Femur (tissue), 1 donor: ENCODE measurements at regions not wholly inside any gene's neighbourhood (a gene's known extent, or its start where the extent isn't known, plus 50 kb on each side); places are given as distances from the start of the nearest gene placed in this dataset.
"Not testable (repeated sequence)": the region's sequence is repeated elsewhere in the genome, so short reads cannot be mapped to it uniquely, and the experiment has no call there.

Experiments used
- DNase-seq: peaks from one replicate; pipeline ENCODE4 v3.0.0-alpha.2; 2017

DNA sequence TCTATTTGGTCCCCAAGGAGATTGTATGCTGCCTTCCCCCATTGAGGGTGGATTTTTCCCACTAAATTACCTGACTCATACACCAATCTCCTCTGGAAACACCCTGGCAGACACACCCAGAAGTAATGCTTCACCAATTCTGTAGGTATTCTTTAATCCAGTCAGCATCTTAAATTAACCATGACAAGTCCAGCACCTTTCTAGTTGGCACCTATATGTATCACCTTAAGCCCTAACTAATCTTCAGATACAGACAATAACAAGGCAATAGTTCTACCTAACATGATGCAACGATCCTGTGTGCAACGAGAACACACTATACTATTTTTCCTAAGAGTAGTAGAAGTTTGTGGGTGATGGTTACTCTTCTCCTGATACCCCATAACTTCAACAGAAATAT lies 473.3 kb upstream of the NPAP1 start:
- not testable (repeated sequence) for DNase-seq

DNA sequence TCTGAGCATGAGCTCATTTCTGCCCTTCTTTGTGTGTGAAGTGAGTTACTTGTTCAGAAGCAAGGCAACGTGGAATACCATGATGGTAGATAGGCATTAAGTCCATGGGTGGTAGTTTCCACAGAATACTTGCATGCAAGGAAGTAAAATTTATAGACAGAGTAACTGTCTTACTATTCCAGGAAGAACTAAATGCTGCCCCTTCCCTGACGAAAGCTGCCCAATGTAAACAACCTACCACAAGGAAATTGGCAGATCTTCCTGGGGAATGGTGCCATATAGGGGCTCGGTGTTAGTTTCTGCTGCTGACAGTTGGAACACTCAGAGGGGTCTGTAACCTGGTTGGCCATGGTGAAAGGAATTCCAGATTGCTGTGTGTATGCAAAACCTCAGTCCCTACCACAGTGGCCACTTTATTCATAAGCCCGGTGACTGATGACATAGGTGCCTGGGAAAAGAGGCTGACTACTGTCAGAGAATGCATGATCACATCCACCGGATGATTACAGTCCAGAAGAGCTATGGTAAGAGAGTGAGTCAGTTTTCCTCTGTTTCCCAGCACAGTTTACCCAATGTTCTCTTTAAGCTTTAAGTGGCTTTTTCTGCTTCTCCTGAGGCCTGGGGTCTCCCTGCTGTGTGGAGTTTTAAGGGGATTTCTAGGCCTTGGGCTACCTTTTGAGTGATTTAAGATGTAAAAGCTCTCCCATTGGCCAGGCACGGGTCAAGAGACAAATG lies 463.7 kb upstream of the NPAP1 start:
- DNase-seq, result not testable (repeated sequence)

DNA sequence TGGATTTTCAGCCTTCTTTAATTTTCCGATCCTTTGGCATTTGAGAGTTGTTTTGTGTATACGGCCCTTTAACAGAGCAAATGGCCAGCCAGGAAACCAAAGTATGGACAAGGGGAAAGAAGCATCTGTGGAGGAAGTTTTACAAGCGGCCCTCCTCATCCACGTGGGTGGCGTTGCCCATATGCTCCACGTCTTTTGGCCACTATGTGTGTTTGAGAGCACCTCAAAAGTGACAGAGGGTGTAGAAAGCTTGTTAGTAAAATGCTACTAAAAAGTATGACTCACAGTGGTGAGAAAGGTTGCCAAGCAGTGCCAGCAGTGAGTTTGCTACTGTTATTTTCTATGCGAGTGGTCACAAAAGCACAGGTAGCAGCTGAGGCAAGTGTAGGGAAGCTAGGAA lies 451.8 kb upstream of the NPAP1 start:
- DNase-seq, result no peak

DNA sequence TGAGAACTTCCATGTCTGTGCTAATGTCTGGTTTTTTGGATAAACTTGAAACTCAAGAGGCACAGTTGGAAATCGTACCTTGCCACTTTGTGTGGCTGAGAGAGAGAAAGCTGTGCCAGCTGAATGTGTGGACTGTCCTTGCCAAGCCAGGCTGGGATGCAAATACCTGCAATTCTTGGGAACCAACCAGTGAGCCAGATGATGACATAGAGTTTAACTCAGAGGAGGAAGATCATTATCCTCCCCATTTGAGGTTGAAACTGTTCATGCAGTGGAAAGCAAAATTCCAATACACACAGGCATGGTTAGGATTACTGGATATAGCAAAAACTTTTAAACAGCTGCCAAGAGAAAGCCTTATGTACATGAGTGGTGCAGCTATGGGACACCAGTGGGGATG lies 451.4 kb upstream of the NPAP1 start:
- no peak for DNase-seq

DNA sequence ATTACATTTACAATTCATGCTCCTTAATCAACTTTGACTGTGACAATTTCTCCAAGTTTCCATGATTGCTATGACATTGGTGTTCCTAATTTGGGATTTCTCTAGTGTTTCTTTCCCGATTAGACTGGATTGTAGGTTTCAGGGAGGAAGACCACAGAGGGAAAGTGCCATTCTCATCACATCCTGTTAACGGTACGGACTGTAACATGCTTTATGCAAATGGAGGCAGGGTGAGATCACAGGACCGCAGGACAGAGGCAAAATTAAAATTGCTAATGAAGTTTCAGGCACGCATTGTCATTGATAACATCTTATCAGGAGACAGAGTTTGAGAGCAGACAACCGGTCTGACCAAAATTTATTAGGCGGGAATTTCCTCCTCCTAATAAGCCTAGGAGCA lies 446.7 kb upstream of the NPAP1 start:
- DNase-seq, result not testable (repeated sequence)

DNA sequence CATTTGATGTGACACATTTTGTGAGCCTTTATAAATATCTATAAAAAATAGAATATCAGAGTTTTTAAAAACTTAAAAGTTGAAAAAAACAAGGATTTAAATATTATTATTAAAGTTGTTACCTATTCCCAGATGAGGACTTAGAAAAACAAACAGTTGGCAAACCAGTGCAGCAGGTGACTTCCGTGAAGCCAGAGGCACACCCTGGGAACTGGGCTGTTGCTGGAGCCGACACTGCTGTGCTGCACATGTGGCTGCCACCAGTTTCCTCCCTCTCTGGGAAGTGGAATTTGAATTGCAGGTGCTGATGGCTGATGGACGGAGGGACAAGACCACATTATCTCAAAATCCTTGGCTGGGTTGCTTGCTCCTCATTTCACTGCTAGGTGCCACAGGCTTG lies 442.4 kb upstream of the NPAP1 start:
- not testable (repeated sequence) for DNase-seq

DNA sequence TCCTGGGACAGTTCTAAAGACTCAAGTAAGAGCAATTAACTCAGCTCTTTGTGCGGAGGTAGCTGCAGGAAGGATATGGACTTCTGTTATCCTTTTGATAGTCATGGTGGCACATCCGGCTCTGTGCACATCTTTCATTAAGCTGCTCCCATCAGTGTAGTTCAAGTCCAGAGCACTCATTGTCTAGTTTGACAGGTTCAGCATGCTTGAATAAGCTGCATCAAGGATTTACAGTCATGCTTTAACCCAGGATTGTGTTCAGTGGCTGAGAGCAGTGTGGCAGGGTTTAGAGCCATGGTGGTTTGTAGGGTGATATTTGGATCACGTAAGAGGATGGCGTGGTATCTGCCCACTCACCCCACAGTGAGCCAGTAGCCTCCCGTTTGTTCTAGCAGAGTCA lies 435.0 kb upstream of the NPAP1 start:
- DNase-seq, result not testable (repeated sequence)

DNA sequence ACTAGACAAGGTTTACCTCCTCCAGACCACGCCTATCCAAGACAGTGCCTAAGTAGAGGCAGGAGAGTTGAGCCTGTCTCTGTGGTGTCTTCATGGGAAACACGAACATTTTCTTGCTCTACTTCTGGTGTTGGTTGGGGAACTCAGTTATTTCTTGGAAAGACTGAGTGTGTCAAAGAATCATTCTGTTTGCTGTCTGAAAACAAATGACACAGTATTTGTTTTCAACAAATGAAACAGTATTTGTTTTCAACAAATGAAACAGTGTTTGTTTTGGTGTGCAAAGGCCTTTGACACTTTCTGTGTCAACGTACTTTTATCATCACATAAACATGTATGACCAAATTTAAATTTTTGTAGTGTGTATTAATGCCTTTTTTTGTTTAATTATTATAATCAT lies 416.5 kb upstream of the NPAP1 start:
- DNase-seq, result not testable (repeated sequence)

DNA sequence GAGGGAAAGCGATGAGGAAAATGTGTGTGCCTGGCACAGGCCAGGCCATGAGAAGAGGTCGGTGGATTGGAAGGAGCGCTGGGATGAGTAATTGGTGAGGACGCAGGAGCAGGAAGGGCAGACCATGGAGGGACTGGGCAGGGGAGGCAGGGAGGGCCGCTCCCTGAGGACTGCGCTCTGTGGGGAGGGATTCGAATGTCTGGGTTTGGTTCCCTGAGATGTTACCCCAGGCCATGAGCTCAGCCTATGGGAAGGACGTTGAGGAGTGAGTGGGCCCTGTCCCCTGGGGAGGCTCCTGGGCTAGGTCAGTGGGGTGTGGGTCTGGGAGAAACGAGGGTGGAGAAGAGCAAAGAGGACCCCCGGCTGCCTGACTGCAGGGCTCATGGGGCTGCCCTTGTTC lies 415.2 kb upstream of the NPAP1 start:
- DNase-seq, result not testable (repeated sequence)

DNA sequence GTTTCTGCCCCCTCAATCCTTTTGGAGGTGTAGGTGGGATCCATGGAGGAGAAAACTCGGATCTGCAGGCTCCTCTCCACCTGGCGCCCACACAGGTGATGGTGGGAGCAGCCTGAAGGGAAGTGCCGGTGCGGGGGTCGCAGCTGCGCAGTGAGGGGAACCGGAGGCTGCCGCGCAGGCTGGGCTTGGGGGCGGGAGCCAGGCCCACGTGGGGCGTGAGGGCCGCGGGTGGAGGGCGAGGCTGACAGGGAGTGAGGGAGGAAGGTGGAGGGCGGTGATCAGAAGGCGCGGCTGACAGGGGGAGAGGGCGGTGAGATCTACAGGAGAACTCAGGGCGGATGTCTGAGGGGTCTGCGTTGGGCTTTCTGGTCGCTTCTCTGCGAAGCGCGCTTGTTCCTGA lies 414.7 kb upstream of the NPAP1 start:
- not testable (repeated sequence) for DNase-seq

DNA sequence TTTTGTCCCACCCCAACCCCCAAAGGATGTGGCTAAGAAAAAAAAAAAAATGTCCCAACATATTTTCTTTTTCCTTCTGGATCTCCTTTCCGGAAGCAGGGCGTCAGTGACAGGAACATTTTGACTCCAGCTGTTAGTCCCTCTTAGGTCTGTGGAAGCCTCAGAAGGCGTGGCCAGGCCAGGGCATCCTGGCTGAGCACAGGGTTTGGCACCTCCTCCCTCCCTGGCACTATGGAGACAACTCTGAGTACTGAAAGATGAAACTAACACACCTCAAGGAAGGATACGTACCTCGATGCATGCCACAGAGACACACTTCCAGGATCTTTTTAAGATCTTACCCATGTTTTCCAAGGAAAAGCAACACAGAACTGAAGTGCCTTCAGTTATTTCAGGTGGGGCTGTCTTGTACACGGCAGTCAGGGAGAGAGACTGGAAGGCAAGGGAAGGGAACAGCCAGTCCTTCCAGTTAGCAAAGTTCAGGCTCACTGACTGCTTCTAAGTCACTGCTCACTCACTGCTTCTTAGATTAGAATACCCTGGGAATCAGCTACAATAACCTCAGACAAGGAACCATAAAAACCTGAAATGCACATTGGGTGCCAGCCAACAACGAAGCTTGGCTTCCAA lies 406.9 kb upstream of the NPAP1 start:
- not testable (repeated sequence) for DNase-seq

DNA sequence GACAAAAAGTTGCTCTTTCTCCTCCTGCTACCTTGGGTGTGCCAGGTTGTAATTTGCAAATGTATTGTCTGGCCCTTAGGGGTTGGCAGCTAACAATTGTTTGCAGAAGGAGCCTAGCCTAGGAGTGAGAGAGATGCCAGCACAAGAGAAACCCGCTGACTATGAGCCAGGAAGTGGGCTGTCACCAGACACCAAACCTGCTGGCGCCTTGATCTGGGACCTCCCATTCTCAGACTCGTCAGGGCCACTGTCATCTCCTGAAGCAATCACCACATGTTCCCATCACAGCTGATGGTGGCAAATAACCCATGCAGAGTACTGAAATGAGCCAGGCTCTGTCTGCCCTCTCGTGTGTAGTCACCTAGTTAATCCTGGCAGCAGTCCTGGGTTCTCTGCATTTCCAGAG lies 406.4 kb upstream of the NPAP1 start:
- DNase-seq, result no peak

DNA sequence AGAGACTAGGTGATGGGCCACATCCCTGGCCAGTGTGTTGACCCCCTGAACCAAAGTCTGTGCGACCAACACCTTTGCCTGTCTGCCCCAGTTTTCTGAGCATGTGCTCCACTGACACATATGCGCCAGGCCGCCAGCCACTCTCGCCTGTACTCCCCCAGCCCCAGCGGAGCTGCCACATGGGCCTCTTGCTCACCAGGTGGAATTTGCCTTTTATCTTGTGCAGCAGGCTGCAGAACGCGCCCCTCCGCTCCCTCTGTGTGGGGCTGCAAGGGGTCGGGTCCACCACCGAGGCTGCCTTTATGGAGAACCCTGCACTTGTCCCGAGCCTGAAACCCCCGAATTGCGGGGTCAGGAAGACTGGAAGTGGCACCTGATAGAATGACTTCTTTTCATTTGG lies 405.7 kb upstream of the NPAP1 start:
- no peak for DNase-seq

DNA sequence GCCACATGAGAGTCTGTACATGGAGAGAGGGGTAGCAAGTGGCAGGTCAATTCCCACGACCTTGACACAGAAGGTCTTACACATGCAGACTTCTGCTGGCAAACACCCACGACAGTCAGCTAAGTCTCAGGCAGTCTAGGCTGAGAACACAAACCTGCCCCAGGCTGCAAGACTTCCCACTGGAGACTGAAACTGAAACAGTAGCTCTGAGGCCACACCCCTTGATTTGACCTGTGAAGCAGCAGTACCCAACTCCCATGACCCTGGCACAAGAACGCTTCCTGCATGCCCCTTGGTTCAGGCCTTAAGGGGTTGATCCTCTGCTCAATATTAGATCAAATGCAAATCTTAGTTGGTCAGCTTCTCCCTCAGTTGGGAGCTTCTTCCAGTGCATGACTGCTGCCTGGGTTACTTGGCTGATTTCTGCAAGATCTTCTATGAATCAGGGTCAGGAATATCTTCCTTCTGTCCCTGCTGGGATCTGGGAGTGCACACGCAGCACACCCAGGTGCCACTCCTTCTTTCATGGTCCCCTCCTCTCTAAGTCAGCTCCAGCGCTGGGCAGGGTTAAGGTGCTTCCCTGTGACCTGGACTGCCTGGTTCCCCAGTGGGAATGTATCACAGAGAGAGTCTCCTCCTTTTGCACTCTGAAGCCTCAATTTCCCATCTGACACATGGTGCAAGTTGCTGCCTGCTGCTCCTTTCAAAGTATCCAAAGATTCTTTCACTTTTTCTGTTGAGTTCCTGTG lies 403.9 kb upstream of the NPAP1 start:
- DNase-seq, result not testable (repeated sequence)

DNA sequence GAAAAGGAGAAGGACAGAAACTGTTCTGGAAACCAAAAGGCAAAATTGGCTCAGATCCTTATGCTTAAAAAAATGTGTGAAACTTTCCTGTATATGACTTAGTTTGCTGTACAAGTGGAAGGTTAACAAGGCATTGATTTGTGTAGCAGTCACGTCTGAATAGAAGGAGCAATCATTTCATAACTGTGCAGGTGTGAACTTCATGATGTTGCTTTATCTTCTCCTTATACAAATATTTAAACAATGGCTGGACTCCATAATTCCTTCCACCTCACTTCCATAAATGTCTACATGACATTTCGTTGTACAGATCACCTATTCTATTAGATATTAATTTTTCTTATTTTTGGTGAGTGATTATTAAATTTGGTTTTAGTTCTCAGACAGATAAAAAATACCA lies 382.7 kb upstream of the NPAP1 start:
- no peak for DNase-seq

DNA sequence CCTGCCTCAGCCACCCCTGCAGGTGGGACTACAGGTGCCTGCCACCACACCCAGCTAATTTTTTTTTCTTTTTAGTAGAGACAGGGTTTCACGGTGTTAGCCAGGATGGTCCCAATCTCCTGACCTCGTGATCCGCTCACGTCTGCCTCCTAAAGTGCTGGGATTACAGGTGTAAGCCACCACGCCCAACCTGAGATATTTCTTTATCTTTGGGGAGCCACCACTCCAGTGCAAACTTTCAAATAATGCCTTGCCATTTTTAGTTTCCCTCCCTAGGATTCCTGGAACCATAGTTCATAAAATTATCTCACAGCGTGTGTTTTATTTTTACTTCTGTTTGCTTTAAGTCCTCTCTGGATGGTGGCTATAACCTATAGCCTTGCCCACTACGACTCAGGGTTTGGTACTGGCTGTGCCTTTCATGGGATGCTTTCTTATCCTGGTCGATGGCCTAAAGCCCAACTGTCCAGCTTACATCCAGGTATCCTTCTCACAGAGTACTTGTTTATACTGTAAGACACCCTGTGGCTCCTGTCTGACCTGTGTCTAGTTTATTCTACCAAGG lies 374.7 kb upstream of the NPAP1 start:
- not testable (repeated sequence) for DNase-seq

DNA sequence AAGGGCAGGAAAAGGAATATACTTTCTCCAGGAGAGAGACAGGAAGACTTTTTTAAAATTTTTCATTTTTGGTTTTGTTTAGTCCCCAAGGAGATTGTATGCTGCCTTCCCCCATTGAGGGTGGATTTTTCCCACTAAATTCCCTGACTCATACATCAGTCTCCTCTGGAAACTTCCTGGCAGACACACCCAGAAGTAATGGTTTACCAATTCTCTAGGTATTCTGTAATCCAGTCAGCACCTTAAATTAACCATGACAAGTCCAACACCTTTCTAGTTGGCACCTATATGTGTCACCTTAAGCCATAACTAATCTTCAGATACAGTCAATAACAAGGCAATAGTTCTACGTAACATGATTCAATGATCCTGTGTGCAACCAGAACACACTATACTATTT lies 373.6 kb upstream of the NPAP1 start:
- DNase-seq, result not testable (repeated sequence)

DNA sequence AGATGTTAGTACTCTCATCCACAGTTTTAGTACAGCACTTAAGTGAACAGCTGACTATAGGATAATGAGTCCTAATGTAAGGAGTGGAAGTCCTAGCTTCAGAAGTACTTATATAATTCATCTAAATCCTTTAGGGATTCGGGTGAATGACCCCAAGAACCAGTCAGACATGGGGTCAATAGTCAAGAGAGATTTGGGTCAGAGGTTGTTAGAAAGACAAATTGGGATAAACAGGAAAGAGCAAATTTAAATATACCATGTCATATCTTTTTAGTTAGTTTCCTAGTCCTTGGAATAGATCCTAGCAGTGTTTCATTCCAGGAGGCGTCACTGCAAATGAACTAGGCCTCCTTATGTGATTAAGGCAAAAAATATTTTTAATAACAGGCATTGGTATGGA lies 370.8 kb upstream of the NPAP1 start:
- DNase-seq, result not testable (repeated sequence)

DNA sequence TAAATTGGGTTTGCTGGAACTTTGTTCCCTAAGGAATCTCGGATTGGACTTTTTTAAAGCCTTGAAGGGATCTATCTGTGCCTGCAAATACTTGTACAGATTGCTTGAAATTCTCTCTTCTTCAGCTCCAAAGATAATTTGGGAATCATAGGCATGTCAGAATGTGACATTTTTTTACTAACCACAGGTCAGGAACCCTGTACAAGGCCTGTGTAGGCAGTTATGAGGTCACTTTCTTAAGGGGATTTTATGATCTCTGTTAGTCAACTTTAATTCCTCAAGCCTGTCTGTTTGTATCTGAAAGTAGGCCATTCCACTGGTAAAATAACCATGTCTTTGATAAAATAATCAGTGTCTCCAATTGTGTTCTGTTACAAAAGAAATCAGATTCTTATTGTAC lies 369.9 kb upstream of the NPAP1 start:
- not testable (repeated sequence) for DNase-seq

DNA sequence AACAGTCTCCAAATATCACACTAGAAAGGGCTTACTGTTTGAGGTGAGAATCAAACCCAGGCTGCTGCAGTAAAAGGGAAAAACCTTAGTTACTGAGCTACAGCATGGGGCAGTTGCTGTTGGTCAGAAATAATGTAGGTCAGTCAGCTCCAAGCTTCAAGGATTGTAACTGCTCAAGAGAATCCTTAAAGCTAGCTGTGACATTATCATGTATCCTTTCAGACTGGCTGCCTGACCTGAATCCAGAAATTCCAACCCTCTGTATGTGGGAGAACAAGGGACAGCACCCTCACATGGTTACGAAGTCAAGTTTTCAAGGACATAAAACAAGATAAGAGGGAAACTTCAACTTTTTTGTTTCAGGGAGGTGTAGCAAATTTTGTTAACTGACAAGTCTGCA lies 365.9 kb upstream of the NPAP1 start:
- DNase-seq, result not testable (repeated sequence)

DNA sequence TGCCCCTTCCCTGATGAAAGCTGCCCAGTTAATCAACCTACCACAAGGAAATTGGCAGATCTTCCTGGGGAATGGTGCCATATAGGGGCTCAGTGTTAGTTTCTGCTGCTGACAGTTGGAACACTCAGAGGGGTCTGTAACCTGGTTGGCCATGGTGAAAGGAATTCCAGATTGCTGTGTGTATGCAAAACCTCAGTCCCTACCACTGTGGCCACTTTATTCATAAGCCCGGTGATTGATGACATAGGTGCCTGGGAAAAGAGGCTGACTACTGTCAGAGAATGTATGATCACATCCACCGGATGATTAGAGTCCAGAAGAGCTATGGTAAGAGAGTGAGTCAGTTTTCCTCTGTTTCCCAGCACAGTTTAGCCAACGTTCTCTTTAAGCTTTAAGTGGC lies 363.9 kb upstream of the NPAP1 start:
- not testable (repeated sequence) for DNase-seq

DNA sequence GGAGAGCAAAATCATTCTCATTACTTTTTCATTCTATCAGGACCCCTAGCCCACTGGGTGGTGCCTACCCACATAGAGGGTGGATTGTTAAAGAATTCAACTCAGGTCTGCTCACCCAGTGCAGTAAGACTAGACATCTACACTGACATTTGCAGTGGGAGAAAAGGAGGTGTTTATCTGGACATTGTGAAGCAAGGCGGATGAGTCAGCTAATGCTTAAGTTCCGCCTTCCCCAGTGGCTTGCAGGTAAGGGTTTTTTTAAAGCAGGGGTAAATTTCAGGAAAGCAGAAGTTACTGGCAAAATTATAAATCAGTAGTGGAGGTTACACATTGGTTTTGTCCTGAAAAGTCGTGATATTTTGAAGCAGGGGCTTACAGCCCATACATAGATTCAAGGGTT lies 359.2 kb upstream of the NPAP1 start:
- DNase-seq, result not testable (repeated sequence)

DNA sequence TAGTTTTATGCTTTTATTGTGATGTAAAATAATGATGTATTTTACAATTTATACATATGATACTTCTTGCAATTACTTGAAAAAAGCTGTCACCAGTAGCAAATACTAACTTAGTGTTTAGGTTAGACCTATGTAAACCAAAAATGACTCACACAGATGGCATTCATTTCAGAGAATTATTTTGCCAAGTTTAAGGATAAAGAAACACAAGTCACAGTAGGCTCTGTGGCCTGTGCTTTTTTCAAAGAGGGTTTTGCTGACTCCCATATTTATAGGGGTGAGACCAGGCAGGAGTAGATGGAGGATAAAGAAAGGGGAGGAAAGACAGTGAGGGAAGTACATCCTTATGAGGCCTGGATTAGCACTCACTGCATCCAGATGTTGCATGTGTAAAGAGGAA lies 356.6 kb upstream of the NPAP1 start:
- no peak for DNase-seq

DNA sequence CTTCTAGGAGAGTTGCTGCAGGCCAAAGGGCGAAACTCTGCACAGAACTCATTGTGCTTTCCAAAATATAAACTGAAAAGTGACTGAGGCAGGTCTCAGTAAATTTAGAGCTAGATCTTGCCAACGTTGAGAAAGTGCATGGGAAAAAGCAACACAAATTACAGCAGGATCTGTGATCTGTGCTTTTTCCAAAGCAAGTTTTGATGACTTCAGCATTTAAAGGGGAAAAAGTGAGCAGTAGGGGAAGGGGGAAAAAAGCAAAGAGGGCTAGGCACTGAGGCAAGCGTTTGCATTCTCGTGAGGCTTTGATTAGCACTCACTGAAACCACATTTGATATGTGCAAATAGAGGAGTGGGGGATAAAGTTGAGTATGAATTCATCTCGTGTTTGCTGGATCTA lies 351.5 kb upstream of the NPAP1 start:
- not testable (repeated sequence) for DNase-seq
